Stomach (tissue), 4 donors: ENCODE measurements at regions not wholly inside any gene's neighbourhood (a gene's known extent, or its start where the extent isn't known, plus 50 kb on each side); places are given as distances from the start of the nearest gene placed in this dataset.

ENCODE experiments used
- CTCF ChIP-seq, 7 experiments: fragments of 450-650 bp in 4 of 7; fragments of 200-600 bp in 3 of 7; sonication (generic) in 3 of 7; IDR thresholded peaks; one replicate each; pipeline ENCODE4 v1.5.1; 2016 to 2019; ENCODE audit warnings: antibody characterized with exemption in 7 of 7, control low read depth in 2 of 7, mild to moderate bottlenecking in 1 of 7
- POLR2A ChIP-seq, 4 donors: fragments of 450-650 bp; IDR thresholded peaks; one replicate each; pipeline ENCODE4 v1.6.1; 2016; ENCODE audit warnings: antibody characterized with exemption in 4 of 4, control low read depth in 2 of 4, mild to moderate bottlenecking in 1 of 4, moderate library complexity in 1 of 4

GRCh38 chr10:3977761-3978160 is 192.8 kb upstream of the KLF6 start:
- TF ChIP-seq CTCF (IDR thresholded peaks at IDR 0.05) (no peak), POLR2A (IDR thresholded peaks at IDR 0.05) (no peak)
